ENCODE measurements at regions not wholly inside any gene's neighbourhood (a gene's known extent, or its start where the extent isn't known, plus 50 kb on each side); places are given as distances from the start of the nearest gene placed in this dataset.

- DNase-seq, result no peak
These were observed 460.3 kb downstream of the SPRY1 start for GRCh38 chr4:123856689-123857545.

- no peak for DNase-seq
These were observed 461.9 kb downstream of the SPRY1 start for GRCh38 chr4:123858465-123858864.

- no peak for DNase-seq
These were observed 466.2 kb downstream of the SPRY1 start for GRCh38 chr4:123862812-123863211.

GRCh38 chr4:123866796-123867195 lies 470.2 kb downstream of the SPRY1 start:
- DNase-seq, result no peak

- no peak for DNase-seq
These were observed 471.5 kb downstream of the SPRY1 start for GRCh38 chr4:123867910-123868587.

- no peak for DNase-seq
These were observed 473.0 kb downstream of the SPRY1 start for GRCh38 chr4:123869286-123870215.

GRCh38 chr4:123870216-123870876 lies 473.8 kb downstream of the SPRY1 start:
- no peak for DNase-seq

GRCh38 chr4:123871341-123871740 lies 474.7 kb downstream of the SPRY1 start:
- no peak for DNase-seq

- no peak for DNase-seq
These were observed 477.5 kb downstream of the SPRY1 start for GRCh38 chr4:123874063-123874462.

GRCh38 chr4:123876143-123876542 lies 479.5 kb downstream of the SPRY1 start:
- no peak for DNase-seq

GRCh38 chr4:123876671-123877101 lies 480.1 kb downstream of the SPRY1 start:
- DNase-seq, result no peak

GRCh38 chr4:123877551-123877950 lies 481.0 kb downstream of the SPRY1 start:
- DNase-seq, result no peak

GRCh38 chr4:123878976-123879375 lies 482.4 kb downstream of the SPRY1 start:
- no peak for DNase-seq

GRCh38 chr4:123880631-123881030 lies 484.0 kb downstream of the SPRY1 start:
- DNase-seq, result no peak

- DNase-seq, result no peak
These were observed 488.3 kb downstream of the SPRY1 start for GRCh38 chr4:123884922-123885321.

GRCh38 chr4:123889507-123889906 lies 492.9 kb downstream of the SPRY1 start:
- no peak for DNase-seq

GRCh38 chr4:123890889-123891288 lies 494.3 kb downstream of the SPRY1 start:
- DNase-seq, result no peak

- no peak for DNase-seq
These were observed 495.3 kb downstream of the SPRY1 start for GRCh38 chr4:123891881-123892280.

- no peak for DNase-seq
These were observed 495.9 kb downstream of the SPRY1 start for GRCh38 chr4:123892368-123892976.

- DNase-seq, result no peak
These were observed 496.7 kb downstream of the SPRY1 start for GRCh38 chr4:123893011-123893981.

Data from CD4-positive, alpha-beta T cell treated with Interleukin-17A for 1 hour (primary cell).